Esophagus muscularis mucosa (tissue), 4 donors: ENCODE measurements at regions not wholly inside any gene's neighbourhood (a gene's known extent, or its start where the extent isn't known, plus 50 kb on each side); places are given as distances from the start of the nearest gene placed in this dataset.
"Not testable (repeated sequence)": the region's sequence is repeated elsewhere in the genome, so short reads cannot be mapped to it uniquely, and the experiment has no call there.

Experiments
- DNase-seq: peaks from one replicate; pipeline ENCODE4 v3.0.0-alpha.2; 2017; ENCODE audit errors: extremely low spot score
- H3K27ac ChIP-seq, 4 donors: fragments of 200-600 bp; sonication (generic); replicated peaks in 1 of 4; 1 replicate in 3 of 4; 2 replicates in 1 of 4; pipeline ENCODE4 v1.5.1; 2016 to 2019; ENCODE audit warnings: mild to moderate bottlenecking in 1 of 4
- H3K27me3 ChIP-seq, 4 donors: fragments of 200-600 bp; sonication (generic); one replicate each; pipeline versions ENCODE4 v1.5.1 to v1.6.0; 2016 to 2019
- H3K36me3 ChIP-seq, 4 donors: fragments of 200-600 bp; sonication (generic); one replicate each; pipeline ENCODE4 v1.5.1; 2016 to 2019
- H3K4me1 ChIP-seq, 4 donors: fragments of 200-600 bp; sonication (generic); one replicate each; pipeline ENCODE4 v1.5.1; 2016 to 2019
- H3K4me3 ChIP-seq, 4 donors: fragments of 200-600 bp; sonication (generic); 1 replicate in 2 of 4; 2 replicates in 2 of 4; pipeline ENCODE4 v1.5.1; 2016 to 2019; ENCODE audit warnings: mild to moderate bottlenecking in 4 of 4, moderate library complexity in 1 of 4
- H3K9me3 ChIP-seq, 4 donors: fragments of 200-600 bp; sonication (generic); 1 replicate in 3 of 4; 2 replicates in 1 of 4; pipeline ENCODE4 v1.5.1; 2016 to 2019
- CTCF ChIP-seq, 3 experiments: fragments of 200-600 bp in 2 of 3; fragments of 450-650 bp in 1 of 3; sonication (generic) in 2 of 3; IDR thresholded peaks; one replicate each; pipeline ENCODE4 v1.5.1; 2017 to 2019; ENCODE audit warnings: antibody characterized with exemption in 3 of 3, mild to moderate bottlenecking in 2 of 3, moderate library complexity in 1 of 3
- EP300 ChIP-seq: sonication (generic); formaldehyde crosslinking; IDR thresholded peaks from one replicate; pipeline ENCODE4 v1.6.1; 2017; ENCODE audit warnings: antibody characterized with exemption
- POLR2A ChIP-seq: fragments of 450-650 bp; IDR thresholded peaks from one replicate; pipeline ENCODE4 v1.6.1; 2017; ENCODE audit warnings: antibody characterized with exemption, moderate library complexity, mild to moderate bottlenecking, low read depth
- POLR2AphosphoS5 ChIP-seq, 2 donors: sonication (generic); formaldehyde crosslinking; IDR thresholded peaks; one replicate each; pipeline ENCODE4 v1.6.1; 2017; ENCODE audit warnings: antibody characterized with exemption in 2 of 2
- WGBS: methylation state at CpG from one replicate; pipeline ENCODE4 v1.1.5; 2018; 5-methylcytosine and 5-hydroxymethylcytosine counted together
- intact Hi-C: fragments of 100-400 bp; cut with DNase I; formaldehyde crosslinking; loops from one replicate; pipeline ENCODE4 v1.15.1; 2023

- Histone ChIP-seq H3K27me3 (no peaks in the 10 kb centered on the region), H3K36me3 (no peaks in the 10 kb centered on the region), H3K27ac (no peak overlapping the region), H3K4me1 (no peaks in the 10 kb centered on the region), H3K9me3 (no peaks in the 10 kb centered on the region), H3K4me3 (no peak overlapping the region)
- TF ChIP-seq EP300 (no peak), POLR2A (no peak), CTCF (IDR thresholded peaks at IDR 0.05) (no peak), POLR2AphosphoS5 (IDR thresholded peaks at IDR 0.05) (no peak)
- DNase-seq: no peak
- intact Hi-C loops: no loop called here
- 65% methylated on average over 5 of the region's 5 CpGs for WGBS
These were observed 141.2 kb upstream of the ST6GALNAC5 start for GRCh38 chr1:76725864-76726619.

GRCh38 chr1:76727520-76727919 lies 139.8 kb upstream of the ST6GALNAC5 start:
- DNase-seq: no peak
- Histone ChIP-seq H3K27me3 (no peaks in the 10 kb centered on the region), H3K36me3 (no peaks in the 10 kb centered on the region), H3K27ac (no peak overlapping the region), H3K9me3 (no peaks in the 10 kb centered on the region), H3K4me1 (no peaks in the 10 kb centered on the region), H3K4me3 (no peak overlapping the region)
- no peak for TF ChIP-seq POLR2A
- no peak for TF ChIP-seq EP300
- TF ChIP-seq POLR2AphosphoS5 (IDR thresholded peaks at IDR 0.05): no peak
- no peak for TF ChIP-seq CTCF (IDR thresholded peaks at IDR 0.05)
- intact Hi-C loops: no loop called here

- Histone ChIP-seq H3K27me3 (no peaks in the 10 kb centered on the region), H3K4me3 (no peak overlapping the region), H3K27ac (no peak overlapping the region), H3K4me1 (no peaks in the 10 kb centered on the region), H3K36me3 (no peaks in the 10 kb centered on the region), H3K9me3 (no peaks in the 10 kb centered on the region)
- TF ChIP-seq EP300 (no peak), POLR2A (no peak), POLR2AphosphoS5 (IDR thresholded peaks at IDR 0.05) (no peak)
- intact Hi-C loops: no loop called here
- WGBS: 93% methylated on average over 3 of the region's 3 CpGs
- DNase-seq: no peak
These were observed 138.1 kb upstream of the ST6GALNAC5 start for GRCh38 chr1:76729142-76729541.

GRCh38 chr1:76730027-76730426 lies 137.3 kb upstream of the ST6GALNAC5 start:
- WGBS: 86% methylated on average over 2 of the region's 2 CpGs
- no peak for TF ChIP-seq EP300
- TF ChIP-seq CTCF (IDR thresholded peaks at IDR 0.05): no peak
- TF ChIP-seq POLR2AphosphoS5 (IDR thresholded peaks at IDR 0.05): no peak
- no peak for TF ChIP-seq POLR2A

GRCh38 chr1:76738355-76738754 lies 128.9 kb upstream of the ST6GALNAC5 start:
- H3K9me3 ChIP-seq, intact Hi-C loops, H3K27me3 ChIP-seq, H3K4me3 ChIP-seq, H3K27ac ChIP-seq, H3K36me3 ChIP-seq, DNase-seq, H3K4me1 ChIP-seq: not testable (repeated sequence)
- WGBS: 90% methylated on average over 1 of the region's 1 CpG

More at GRCh38 chr1:76730027-76730426, 137.3 kb upstream of the ST6GALNAC5 start:
- no peak for DNase-seq
- Histone ChIP-seq H3K4me3 (no peak overlapping the region), H3K9me3 (no peaks in the 10 kb centered on the region), H3K36me3 (no peaks in the 10 kb centered on the region), H3K27ac (no peak overlapping the region), H3K4me1 (no peaks in the 10 kb centered on the region), H3K27me3 (no peaks in the 10 kb centered on the region)
- intact Hi-C loops: no loop called here

GRCh38 chr1:76740956-76741355 lies 126.3 kb upstream of the ST6GALNAC5 start:
- H3K27ac ChIP-seq, H3K4me3 ChIP-seq, H3K36me3 ChIP-seq, H3K4me1 ChIP-seq, H3K27me3 ChIP-seq, intact Hi-C loops, DNase-seq: not testable (repeated sequence)
- WGBS: 92% methylated on average over 8 of the region's 8 CpGs
- peaks cover 0 to 14% (median 8%) of the 10 kb centered on the region in 4 donors for H3K9me3 ChIP-seq
